ENCODE measurements at regions not wholly inside any gene's neighbourhood (a gene's known extent, or its start where the extent isn't known, plus 50 kb on each side); places are given as distances from the start of the nearest gene placed in this dataset.

- TF ChIP-seq CTCF (IDR thresholded peaks at IDR 0.05) = no peak
- no peak for TF ChIP-seq EP300 (IDR thresholded peaks at IDR 0.05)
- no peak for TF ChIP-seq POLR2AphosphoS5 (IDR thresholded peaks at IDR 0.05)
Measured at GRCh38 chr5:72628771-72629371, 121.7 kb upstream of the ZNF366 start.
